Stimulated activated CD8-positive, alpha-beta memory T cell treated with anti-CD3 and anti-CD28 coated beads, Interleukin-15, amount 100 ng/mL, for 1 hour (primary cell): ENCODE measurements at regions not wholly inside any gene's neighbourhood (a gene's known extent, or its start where the extent isn't known, plus 50 kb on each side); places are given as distances from the start of the nearest gene placed in this dataset.

Experiments
- DNase-seq: peaks from one replicate; pipeline ENCODE4 v3.0.0-alpha.2; 2020; ENCODE audit warnings: low read depth

DNA sequence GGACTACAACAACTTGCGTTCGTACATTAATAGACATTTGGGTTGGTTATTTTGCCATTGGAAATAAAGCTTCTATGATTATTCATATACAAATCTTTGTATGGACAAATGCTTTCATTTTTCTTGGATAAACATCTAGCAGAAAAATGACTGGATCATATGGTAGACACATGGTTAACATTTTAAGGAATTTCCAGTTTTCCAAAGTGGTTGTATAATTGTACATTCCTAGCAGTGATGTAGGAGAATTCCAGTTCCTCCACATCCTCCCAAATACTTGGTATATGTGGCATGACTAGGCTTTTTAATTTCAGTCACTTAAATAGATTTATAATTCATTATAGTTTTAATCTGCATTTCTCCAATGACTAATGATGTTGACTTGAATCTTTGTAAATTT, 246.2 kb upstream of the NCAM1 start:
- no peak for DNase-seq

DNA sequence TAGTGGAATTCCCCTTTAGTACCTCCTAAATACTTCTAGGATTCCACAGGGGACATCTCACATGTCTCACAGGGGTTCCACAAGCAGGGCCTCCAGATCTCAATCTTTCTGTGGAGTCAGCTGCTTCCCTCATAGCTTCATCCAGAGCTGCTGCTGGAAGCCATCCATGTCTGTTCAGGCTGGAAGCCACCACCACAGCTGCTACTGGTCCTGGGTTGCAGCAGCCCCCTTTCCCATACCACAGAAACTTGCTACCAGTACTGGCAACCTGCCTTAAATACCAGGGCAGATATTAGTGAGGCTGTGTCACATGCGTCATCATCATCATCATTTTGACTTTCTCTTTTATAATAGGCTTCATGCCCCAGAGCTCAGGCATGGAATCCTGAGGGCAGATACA, 242.7 kb upstream of the NCAM1 start:
- DNase-seq = no peak

DNA sequence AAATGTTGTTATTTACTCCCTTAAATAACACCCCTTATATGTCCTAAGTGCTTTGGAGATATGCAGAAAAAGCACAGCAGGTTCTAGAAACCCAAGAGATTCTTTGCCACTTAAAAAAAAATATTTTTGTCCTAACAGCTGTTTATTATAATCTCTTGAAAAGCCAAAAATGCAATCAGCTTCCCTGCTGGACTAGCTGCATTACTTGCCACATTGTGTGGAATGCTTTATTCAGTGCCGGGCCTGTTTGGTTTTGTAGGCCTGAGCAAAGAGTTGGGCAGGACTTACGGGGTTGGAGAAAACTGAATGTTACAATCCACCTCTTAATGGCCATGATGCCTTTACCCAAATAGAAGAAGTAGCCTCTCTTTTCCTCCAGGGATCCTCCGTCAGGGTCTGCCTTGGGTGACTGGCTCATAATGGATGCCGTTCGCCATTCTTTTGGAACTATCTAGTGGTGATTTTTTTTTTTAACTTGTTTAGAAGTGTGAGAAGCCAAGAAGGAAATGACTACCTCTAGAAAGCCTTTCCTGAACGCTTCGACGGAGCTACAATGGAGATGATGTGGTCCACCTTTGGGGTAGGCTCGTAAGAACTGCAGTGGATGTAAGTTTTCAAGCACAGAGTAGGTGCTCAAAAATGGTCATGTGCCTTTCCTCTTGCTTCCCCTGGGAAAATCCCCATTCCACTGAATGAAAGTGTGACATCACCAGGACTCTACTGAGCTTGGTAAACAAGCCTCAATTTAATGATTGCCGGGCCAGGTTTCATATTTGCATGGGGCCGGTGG, 241.3 kb upstream of the NCAM1 start:
- no peak for DNase-seq

DNA sequence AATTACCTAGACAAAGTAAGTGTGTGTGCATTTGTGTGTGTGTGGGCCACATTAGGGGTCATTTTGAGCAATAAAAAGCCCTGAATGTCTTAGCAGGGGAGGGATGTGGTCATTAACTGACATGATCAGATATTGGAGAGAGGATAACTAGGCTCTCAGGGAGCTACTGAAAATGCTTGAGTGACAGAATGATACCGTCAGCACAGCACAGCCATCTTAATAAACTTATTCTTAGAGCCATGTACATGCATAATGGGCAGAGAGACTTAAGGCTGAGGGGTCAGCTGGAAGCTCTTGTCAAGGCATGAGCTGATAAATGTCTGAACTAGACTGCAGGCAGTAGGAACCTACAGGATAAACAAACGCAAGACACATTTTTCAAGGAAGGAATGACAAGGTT, 239.1 kb upstream of the NCAM1 start:
- DNase-seq = no peak

DNA sequence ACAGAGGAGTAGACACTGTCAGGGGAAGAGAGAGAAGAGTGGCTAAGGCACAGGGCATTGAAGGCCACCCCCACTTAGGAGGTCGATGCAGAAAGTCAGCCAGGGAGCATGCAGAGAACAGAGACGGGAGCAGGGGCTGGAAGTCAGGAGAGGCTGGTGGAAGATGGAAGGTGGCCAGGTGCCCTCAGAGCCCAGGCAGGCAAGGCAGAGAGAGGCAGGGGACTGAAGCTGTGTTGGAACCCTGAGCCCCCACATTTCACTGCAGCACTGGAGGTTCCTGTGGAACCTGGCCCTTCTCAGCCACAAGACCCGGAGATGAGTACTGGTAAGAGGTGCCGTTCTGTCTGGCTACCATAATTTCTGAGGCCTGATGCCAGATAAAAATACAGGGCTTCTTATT, 238.3 kb upstream of the NCAM1 start:
- DNase-seq = no peak

DNA sequence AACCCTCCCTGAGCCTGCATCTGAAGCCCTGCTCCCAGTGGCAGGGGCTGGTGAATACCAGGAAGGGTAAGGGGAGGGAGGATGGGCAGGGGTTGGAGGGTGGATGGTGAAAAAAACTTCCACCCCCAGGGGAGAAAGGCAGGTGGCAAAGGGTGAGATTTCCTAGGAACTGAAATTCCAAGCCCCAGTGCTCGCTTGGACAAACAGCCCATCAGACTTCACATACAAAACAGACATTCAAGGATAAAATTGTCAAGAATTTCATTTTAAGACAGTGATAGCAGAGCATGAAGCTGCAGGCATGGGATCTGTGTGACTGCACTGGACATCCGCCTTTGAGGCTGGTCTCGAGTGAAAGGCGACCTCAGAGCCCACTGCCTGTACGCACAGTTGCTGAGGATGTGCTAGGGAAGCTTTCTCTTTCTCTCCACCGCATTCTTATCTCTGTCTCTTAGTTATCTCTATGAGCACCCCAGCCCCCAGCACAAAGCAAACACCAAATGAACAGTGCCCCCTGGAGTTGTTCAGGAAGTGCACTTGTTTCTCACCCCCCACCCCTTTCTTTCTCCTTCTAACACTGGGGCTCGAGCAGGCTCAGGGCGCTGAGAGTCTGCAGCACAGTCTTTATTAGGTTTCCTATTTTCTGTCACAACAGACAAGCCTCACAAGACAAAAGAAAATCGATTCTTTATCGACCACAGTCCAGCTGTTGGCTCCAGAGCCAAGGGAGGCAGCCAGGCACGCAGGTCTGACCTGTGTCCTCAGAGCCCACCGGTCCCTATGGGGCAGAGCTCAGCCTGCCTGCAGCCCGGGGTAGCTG, 237.3 kb upstream of the NCAM1 start:
- DNase-seq = no peak

DNA sequence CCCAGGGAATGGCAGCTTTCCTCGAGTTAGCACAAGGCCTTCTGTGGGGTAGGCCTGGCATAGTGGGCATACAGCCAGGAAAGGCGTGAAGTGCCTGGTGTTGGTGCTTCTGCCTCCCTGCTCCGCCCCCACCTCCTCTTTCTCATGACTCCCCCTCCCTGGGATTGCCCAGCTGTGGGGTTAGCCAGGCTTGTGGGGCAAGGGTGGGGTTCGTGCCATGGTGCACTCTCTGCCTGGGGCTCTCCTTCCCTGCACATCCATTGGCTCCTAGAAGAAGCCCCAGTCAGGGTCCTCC, 236.8 kb upstream of the NCAM1 start:
- DNase-seq = no peak

DNA sequence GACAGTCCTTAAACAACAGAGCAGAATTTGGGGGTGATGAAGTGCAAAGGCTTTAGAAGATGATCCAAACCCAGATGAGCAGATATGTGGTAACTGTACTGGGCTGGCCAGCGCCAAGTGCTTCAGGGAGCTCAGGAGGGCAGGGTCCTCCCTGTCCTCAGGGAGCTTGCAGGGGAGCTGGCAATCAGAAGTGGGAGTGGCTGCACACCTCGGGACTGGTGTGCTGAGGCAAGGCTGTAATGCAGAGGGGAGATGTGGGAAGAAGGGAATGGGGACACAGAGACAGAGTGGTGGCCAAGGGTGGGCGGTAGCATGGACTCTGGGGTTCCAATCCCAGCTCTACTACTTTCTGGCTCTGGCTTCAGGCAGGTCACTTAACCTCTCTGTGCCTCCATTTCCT, 235.6 kb upstream of the NCAM1 start:
- DNase-seq = no peak

DNA sequence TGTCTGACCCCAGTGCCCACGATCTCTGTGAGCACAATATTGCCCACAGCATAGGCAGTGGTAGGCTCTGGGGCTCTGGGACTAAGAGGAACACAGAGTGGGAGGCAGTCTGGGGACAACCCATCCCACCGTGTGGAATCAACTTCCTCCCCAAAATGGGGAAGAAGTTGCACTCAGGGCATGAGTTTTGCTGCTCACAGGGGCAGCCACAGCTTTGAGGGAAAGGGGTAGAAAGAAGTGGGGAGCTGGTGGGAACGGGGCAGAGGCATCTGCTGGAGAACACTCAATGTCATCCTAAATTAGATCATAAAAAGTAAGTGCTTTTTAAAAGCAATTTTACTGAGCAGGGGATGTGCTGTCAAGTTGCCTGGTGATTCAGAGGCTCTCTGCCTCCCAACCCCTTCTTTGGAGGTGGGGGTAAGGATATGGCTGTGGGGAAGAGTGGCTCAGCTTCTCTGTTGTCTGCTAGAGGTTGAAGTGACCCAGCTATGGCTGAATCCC, 233.8 kb upstream of the NCAM1 start:
- no peak for DNase-seq

DNA sequence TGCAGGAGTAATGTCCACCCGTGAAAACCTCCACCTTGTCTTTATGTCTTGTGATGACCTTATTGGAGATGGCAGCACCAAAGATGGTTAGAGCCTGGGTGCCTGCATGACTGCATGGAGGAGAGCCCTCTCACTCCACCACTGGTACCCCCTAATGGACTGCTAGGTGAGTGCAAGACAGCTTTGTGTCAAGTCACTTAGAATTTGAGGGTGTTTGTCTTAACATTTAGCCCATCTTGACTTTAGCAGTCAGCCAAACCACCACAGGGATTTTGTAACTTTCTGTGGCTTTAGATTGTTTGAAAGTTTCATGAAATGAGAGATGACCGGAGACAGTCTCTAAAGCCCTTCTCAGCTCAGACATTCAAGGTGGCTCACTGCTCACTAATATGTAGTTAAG, 232.9 kb upstream of the NCAM1 start:
- DNase-seq = no peak

DNA sequence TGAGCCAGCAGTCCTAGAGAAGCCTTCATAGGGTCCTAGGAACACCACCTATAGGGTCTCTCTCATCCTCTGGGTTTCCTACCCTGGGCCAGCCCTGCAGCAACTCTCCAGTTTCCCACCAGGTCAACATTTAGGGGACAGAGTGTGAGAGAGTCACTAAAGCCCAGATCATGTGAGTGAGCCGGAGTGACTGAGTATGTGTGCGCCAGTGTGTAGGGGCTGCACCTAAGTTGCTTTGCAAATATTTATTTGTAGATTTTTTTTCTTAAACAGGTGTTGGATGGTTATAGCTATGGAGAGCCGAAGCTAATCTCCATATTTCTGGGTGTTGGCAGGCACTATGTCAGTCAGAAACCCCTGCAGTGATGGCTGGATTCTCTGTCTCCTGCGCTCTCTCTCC, 232.5 kb upstream of the NCAM1 start:
- no peak for DNase-seq

DNA sequence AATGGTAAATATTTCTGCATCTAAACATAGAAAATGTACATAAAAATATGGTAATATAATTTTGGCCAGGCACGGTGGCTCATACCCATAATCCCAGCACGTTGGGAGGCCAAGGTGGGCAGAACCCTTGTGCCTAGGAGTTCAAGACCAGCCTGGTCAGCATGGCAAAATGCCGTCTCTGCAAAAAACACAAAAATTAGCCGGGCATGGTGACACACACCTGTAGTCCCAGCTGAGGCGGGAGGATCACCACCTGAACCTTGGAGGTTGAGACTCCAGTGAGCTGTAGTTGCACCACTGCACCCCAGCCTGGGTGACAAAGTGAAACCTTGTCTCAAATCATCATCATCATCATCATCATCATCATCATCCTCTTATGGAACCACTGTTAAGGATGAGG, 230.6 kb upstream of the NCAM1 start:
- DNase-seq = no peak

DNA sequence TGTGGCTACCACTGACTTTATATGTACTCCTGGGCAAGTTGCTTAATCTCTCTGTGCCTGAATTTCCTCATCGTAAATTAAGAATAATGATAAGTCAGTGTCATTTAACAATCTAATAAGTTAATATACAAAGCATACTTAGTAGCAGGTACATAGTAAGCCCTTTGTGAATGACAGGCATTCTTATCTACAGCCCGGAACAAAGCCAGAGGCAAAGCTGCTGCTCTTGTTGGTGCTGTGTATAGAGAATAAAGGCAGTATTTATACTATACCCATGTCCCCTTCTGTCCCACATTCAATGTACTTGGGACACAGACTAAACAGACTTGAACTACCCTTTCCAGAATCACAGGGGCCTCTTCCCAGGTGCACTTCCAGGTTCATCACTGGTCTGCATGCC, 229.7 kb upstream of the NCAM1 start:
- no peak for DNase-seq

DNA sequence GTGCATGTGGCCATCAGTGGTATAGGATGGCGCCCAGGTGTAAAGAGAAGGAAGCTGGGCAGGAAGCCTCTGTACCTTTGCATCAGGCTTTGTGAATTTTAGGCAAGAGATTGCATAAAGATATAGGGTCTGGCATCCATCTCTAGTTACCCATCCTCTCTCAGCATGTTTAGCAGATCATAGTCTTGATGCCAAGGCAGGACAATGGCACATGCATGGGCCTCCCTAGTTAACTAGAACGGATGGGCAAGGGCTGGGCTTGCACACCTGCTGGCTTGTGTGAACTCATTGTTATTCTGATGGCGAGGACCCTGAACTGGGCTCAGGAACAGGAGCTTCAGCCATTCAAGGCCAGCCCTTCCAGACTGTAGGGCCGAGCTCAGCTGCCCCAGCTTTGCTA, 229.2 kb upstream of the NCAM1 start:
- DNase-seq = no peak

DNA sequence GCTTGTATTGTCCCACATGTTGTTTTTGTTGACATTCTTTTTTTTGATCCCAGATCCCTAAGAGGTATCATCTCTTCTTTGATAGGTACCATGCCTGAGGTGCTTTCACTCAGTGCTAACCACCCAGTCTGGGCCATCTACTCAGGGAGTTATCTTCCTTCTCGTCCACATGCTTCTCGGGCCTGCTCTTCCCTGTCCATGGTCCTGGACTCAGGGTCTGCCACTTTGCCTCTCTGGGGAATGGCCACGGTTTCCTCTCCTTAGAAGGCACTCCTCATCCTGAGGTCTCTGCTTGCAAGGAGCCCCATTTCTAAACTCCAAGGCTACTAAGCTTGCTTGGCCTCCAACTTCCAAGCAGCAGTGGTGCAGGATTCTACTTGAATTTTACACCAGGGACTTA, 227.0 kb upstream of the NCAM1 start:
- DNase-seq = no peak

DNA sequence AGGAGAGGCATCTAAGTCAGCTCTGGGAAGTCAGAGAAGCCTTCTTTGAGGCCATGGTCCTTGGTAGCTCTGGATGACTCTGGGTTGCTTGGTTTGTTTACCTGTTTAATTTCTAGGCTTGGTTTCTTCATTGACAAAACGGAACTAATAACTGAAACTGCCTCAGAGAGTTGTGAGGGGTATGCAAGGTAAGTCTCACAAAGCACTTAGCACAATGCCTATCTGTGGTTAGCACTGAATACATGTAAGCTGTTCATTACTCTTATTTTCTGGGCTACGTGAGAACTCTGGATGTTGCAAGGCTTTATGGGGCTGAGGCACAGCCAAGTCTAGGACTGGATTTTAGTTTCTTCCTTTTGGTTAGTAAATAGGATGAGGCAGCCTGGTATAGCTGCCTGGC, 225.8 kb upstream of the NCAM1 start:
- no peak for DNase-seq

DNA sequence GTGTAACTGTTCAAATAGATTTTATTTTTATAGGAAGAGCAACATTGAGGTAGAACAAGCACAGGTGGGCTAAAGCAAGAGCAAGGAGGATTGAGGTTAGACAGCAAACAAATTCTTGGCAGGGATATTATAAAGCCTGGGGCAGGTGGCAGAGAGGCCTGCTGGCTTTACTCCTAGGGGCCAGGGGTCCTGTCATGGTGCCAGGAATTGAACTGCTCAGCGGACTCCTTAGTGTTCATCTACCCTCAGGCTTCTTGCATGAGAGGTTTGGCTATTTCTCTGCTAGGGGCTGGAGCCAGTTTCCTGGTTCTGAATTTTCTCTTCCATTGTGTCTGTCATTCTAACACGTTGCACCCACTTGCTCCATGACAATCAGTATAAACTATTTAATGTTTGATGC, 217.2 kb upstream of the NCAM1 start:
- DNase-seq = no peak

DNA sequence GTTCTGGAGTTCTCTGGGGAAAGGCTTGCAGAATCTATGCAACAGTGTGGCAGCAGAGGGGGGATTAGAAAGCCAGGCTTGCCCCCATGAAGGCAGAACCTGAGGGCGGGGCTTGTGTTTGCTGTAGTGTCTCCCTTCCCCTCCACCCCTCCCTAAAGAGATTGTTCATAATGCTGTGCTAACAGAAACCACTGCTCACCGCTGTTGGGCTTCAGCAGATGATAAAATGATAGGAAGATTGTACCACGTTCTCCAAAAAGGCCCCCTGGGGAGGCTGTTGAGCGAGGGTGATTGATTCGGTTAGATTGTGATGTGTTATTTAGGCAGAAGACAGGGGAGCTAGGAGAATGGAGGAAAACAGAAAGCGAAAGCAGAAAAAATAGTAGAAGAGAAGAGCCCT, 215.2 kb upstream of the NCAM1 start:
- no peak for DNase-seq

DNA sequence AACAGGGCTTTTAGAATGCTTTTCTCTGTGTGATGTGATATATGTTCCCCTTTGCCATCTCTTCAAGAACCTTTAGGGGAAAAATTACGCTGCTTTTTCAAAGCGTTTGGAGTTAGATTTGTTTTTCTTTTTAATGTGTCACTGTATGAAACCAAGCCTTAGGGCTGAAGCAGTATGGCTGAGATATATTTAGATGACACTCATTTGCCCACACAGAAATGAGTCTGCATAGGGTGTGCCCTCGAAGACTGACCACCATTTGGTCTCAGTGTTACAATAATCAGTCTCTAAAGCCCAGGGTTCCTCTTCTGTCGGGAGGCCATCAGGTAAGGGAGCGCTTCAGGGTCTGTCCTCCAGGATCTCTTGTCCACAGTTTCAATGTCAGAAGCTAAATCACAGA, 213.0 kb upstream of the NCAM1 start:
- no peak for DNase-seq

DNA sequence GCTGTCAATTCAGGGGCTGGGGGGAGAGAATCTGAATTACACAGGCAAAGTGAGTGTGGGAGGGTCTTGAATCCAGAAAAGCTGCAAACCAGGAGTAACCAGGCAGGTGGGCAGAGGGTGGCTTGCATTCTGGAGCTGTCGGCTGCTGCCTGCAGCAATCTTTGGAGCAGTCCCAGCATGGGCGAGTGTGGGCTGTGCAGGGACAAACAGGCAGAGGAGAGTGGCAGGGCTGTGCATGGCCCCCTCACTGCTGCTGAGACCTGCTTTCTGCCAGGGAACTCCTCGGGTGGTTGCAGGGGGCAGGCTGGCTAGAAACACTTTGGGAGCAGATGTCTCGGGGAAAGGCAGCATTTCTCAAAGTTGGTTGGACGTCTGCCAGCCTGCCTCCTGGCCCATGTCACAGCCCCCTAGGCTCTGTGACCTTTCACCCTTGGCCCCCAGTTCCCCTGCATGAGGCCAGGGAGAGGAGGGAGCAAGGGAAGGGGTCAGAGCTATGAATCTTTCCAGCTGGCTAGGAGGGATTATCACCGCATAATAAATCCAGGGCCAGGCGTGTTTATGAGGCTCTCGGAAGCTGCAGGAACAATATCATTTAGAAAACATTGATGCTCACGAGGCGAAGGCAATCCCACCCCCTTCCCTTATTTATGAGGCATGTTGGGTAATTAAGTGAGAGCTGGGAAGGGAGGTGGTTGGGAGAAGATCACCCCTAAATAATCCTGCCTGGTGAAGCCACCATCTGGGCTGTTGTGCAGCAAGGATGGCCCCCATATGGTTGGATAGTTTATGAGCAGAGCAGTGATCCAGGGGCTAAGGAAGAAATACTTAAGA, 212.3 kb upstream of the NCAM1 start:
- DNase-seq = no peak

DNA sequence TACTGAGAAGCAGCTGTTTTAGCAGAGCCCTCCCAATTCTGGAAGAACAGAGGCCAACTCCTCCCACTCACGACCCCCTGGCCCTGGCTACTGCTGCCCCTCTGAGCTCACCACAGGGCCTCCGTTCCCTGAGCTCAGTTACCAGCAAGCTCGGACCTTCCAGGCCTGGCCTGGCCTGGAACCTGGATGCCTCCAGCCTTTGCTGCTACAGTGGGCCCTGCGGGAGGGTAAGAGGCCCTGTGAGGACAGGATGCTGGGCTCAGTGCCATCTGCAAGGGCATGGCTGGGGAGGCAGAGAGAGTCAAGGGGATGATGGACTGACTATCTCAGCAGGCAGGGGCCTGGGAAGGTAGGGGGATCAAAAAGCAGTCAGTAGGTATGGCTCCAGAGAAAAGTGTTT, 209.9 kb upstream of the NCAM1 start:
- DNase-seq = no peak

DNA sequence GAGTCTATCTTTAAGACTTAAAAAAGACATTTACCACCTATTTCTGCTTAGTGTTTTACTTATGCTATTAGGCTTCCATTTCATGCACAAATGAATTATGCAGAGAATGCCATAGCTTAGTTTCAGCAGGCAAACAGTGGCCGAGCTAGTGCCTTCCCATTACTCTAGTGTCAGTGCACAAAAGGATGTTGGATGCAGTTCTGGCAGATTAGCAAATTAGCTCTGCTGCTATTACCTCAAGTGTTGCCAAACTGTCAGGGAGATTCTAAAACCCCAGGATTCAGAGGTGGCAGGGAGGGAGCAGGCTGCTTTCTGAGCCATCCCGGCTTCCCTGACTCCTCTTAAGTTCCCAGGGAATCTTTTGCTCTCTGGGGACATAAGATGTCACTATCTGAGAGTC, 209.4 kb upstream of the NCAM1 start:
- DNase-seq = no peak

DNA sequence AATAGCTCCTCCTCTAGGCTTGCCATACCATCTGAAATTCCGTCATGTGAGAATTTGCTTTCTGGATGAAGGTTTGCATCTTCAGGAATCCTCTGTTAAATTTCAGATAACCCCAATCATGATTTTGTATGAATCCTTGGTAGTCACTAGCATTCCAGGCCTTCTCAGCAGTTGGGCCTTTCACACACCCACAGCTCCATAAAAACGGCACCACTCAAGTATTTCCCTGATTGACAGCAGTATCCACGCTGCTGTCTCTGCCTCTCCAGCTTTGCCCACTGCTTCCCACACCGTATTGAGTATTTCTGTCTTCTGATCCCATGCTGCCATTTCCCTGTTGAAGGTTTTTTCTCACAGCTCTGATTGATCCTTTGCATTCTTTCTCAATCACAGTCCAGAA, 208.7 kb upstream of the NCAM1 start:
- DNase-seq = no peak
